SK-N-SH (cell line): ENCODE measurements at regions not wholly inside any gene's neighbourhood (a gene's known extent, or its start where the extent isn't known, plus 50 kb on each side); places are given as distances from the start of the nearest gene placed in this dataset.

ENCODE experiments used
- CTCF ChIA-PET: fragments of 300-600, 350-600 bp; formaldehyde crosslinking; extraction: SDS; loops from one replicate; lab custom pipeline; 2021; lab: Yijun Ruan, JAX
- POLR2A ChIA-PET: fragments of 350-600 bp; sonication (Branson Sonifier 250); formaldehyde crosslinking; extraction: SDS; loops from one replicate; lab custom pipeline; 2020; ENCODE audit warnings: antibody characterized with exemption, inconsistent platforms; lab: Yijun Ruan, JAX
- DNase-seq: peaks from one replicate; pipeline ENCODE4 v3.0.0; 2012
- H2AFZ ChIP-seq: fragments of 200-600 bp; sonication (generic); 2 replicates; pipeline ENCODE4 v1.8.1; 2016; ENCODE audit warnings: antibody characterized with exemption, mild to moderate bottlenecking, low read depth
- H3F3A ChIP-seq: fragments of 200-600 bp; sonication (generic); replicated peaks from 2 replicates; pipeline ENCODE3; 2016; ENCODE audit warnings: antibody characterized with exemption, mild to moderate bottlenecking; ENCODE audit not compliant: insufficient read depth
- H3K27ac ChIP-seq, 2 experiments: fragments of 200-500 bp in 1 of 2; fragments of 200-600 bp in 1 of 2; sonication (Bioruptor generic) in 1 of 2; sonication (generic), shearing (Covaris generic) in 1 of 2; 2 replicates each; pipeline versions ENCODE4 v1.5.1 to v1.6.1; 2014 to 2016; ENCODE audit warnings: low read depth in 2 of 2, inconsistent platforms in 1 of 2, low read length in 1 of 2, mild to moderate bottlenecking in 1 of 2, mixed read lengths in 1 of 2
- H3K27me3 ChIP-seq: fragments of 200-600 bp; sonication (generic), shearing (Covaris generic); 2 replicates; pipeline ENCODE4 v1.6.1; 2016; ENCODE audit warnings: mixed run types; ENCODE audit not compliant: insufficient read depth
- H3K36me3 ChIP-seq, 2 experiments: fragments of 200-500 bp in 1 of 2; fragments of 200-600 bp in 1 of 2; sonication (Bioruptor generic) in 1 of 2; sonication (generic) in 1 of 2; replicated peaks in 1 of 2; 2 replicates each; pipeline versions ENCODE3 to v1.5.1; 2014 to 2016; ENCODE audit warnings: low read length in 1 of 2, mild to moderate bottlenecking in 1 of 2; ENCODE audit not compliant: insufficient read depth in 2 of 2, control insufficient read depth in 1 of 2
- H3K4me1 ChIP-seq, 2 experiments: fragments of 200-500 bp in 1 of 2; fragments of 200-600 bp in 1 of 2; sonication (Bioruptor generic) in 1 of 2; sonication (generic), shearing (Covaris generic) in 1 of 2; 2 replicates each; pipeline versions ENCODE4 v1.5.1 to v1.6.1; 2014 to 2016; ENCODE audit warnings: low read depth in 1 of 2, low read length in 1 of 2, mixed run types in 1 of 2; ENCODE audit not compliant: insufficient read depth in 2 of 2, control insufficient read depth in 1 of 2
- H3K4me2 ChIP-seq: fragments of 200-600 bp; sonication (generic), shearing (Covaris generic); 2 replicates; pipeline ENCODE4 v1.6.1; 2017; ENCODE audit warnings: mixed run types
- H3K4me3 ChIP-seq, 2 experiments: fragments of 200-500 bp in 1 of 2; fragments of 200-600 bp in 1 of 2; sonication (Bioruptor generic) in 1 of 2; sonication (generic), shearing (Covaris generic) in 1 of 2; 2 replicates each; pipeline versions ENCODE4 v1.5.1 to v1.8.1; 2014 to 2016; ENCODE audit warnings: low read depth in 2 of 2, inconsistent platforms in 1 of 2, low read length in 1 of 2, mild to moderate bottlenecking in 1 of 2, mixed read lengths in 1 of 2, moderate library complexity in 1 of 2
- H3K79me2 ChIP-seq: fragments of 200-600 bp; sonication (generic); 2 replicates; pipeline ENCODE4 v1.8.1; 2017; ENCODE audit warnings: mild to moderate bottlenecking; ENCODE audit not compliant: insufficient read depth
- H3K9ac ChIP-seq: fragments of 200-600 bp; sonication (generic); 2 replicates; pipeline ENCODE4 v1.6.1; 2017; ENCODE audit warnings: mixed run types
- H3K9me2 ChIP-seq: fragments of 200-600 bp; sonication (generic); 2 replicates; pipeline ENCODE4 v1.6.1; 2017; ENCODE audit warnings: mixed run types
- H3K9me3 ChIP-seq: fragments of 200-600 bp; sonication (generic); 2 replicates; pipeline ENCODE4 v1.6.1; 2017; ENCODE audit warnings: mixed run types, mild to moderate bottlenecking, moderate library complexity
- H4K20me1 ChIP-seq: fragments of 200-600 bp; sonication (generic); 2 replicates; pipeline ENCODE4 v1.6.1; 2017; ENCODE audit warnings: mild to moderate bottlenecking, mixed run types; ENCODE audit not compliant: insufficient read depth
- CHD2 ChIP-seq: fragments of 150-350 bp; IDR thresholded peaks from 2 replicates; pipeline ENCODE4 v1.6.1; 2018; ENCODE audit warnings: low read length; ENCODE audit not compliant: partially characterized antibody
- ELF1 ChIP-seq: IDR thresholded peaks from 2 replicates; pipeline ENCODE4 v1.4.0; 2012
- EP300 ChIP-seq, 2 experiments: IDR thresholded peaks; 2 replicates each; pipeline versions ENCODE4 v1.4.0 to v1.6.1; 2012; ENCODE audit warnings: borderline replicate concordance in 1 of 2, low read depth in 1 of 2, low read length in 1 of 2
- EZH2phosphoT487 ChIP-seq: fragments of 200-600 bp; sonication (generic); IDR thresholded peaks from 2 replicates; pipeline ENCODE4 v1.6.1; 2017; ENCODE audit warnings: low read depth, mixed run types, mild to moderate bottlenecking, antibody characterized with exemption, moderate library complexity, borderline replicate concordance
- FOSL2 ChIP-seq: IDR thresholded peaks from 2 replicates; pipeline ENCODE4 v1.4.0; 2012; ENCODE audit warnings: low read depth, mild to moderate bottlenecking, moderate library complexity, borderline replicate concordance
- FOXJ3 ChIP-seq: sonication (generic); formaldehyde crosslinking; IDR thresholded peaks from 2 replicates; pipeline ENCODE4 v1.5.1; 2020; ENCODE audit warnings: mild to moderate bottlenecking, missing genetic modification reagents
- FOXM1 ChIP-seq: IDR thresholded peaks from 2 replicates; pipeline ENCODE4 v1.4.0; 2012; ENCODE audit warnings: low read depth, mild to moderate bottlenecking
- GATA2 ChIP-seq: sonication (generic); formaldehyde crosslinking; IDR thresholded peaks from 2 replicates; pipeline ENCODE4 v1.5.0; 2020; ENCODE audit warnings: mild to moderate bottlenecking, missing genetic modification reagents
- IRF3 ChIP-seq: fragments of 150-350 bp; IDR thresholded peaks from 2 replicates; pipeline ENCODE4 v1.6.1; 2016; ENCODE audit warnings: mild to moderate bottlenecking, low read depth, low read length
- JUND ChIP-seq: IDR thresholded peaks from 2 replicates; pipeline ENCODE4 v1.4.0; 2012
- MAX ChIP-seq: IDR thresholded peaks from 2 replicates; pipeline ENCODE4 v1.4.0; 2012; ENCODE audit warnings: low read depth
- MEF2A ChIP-seq: IDR thresholded peaks from 2 replicates; pipeline ENCODE4 v1.4.0; 2012; ENCODE audit warnings: low read depth, borderline replicate concordance
- MXI1 ChIP-seq: IDR thresholded peaks from 2 replicates; pipeline ENCODE4 v1.6.1; 2012; ENCODE audit warnings: mild to moderate bottlenecking, low read depth, low read length, improper control_type of control experiment
- NFIC ChIP-seq: IDR thresholded peaks from 2 replicates; pipeline ENCODE4 v1.4.0; 2012; ENCODE audit warnings: borderline replicate concordance
- NRF1 ChIP-seq: IDR thresholded peaks from 2 replicates; pipeline ENCODE4 v1.6.1; 2012; ENCODE audit warnings: low read depth, mild to moderate bottlenecking, low read length
- PBX3 ChIP-seq: IDR thresholded peaks from 2 replicates; pipeline ENCODE4; 2012
- POLR2AphosphoS5 ChIP-seq: IDR thresholded peaks from 2 replicates; pipeline ENCODE4 v1.6.1; 2012; ENCODE audit warnings: low read depth, low read length
- RCOR1 ChIP-seq: fragments of 150-350 bp; IDR thresholded peaks from 2 replicates; pipeline ENCODE4 v1.6.1; 2017; ENCODE audit warnings: antibody characterized with exemption, low read length
- RFX5 ChIP-seq: IDR thresholded peaks from 2 replicates; pipeline ENCODE4 v1.6.1; 2012; ENCODE audit warnings: mild to moderate bottlenecking, improper control_type of control experiment, low read length
- RXRA ChIP-seq: IDR thresholded peaks from 2 replicates; pipeline ENCODE4 v1.4.0; 2012; ENCODE audit warnings: low read depth, mild to moderate bottlenecking, borderline replicate concordance
- SMC3 ChIP-seq: IDR thresholded peaks from 2 replicates; pipeline ENCODE4 v1.6.1; 2012; ENCODE audit warnings: low read depth, low read length, improper control_type of control experiment
- TAF1 ChIP-seq: IDR thresholded peaks from 2 replicates; pipeline ENCODE4 v1.6.1; 2012; ENCODE audit warnings: low read depth, mild to moderate bottlenecking, low read length, moderate library complexity, borderline replicate concordance
- TCF12 ChIP-seq: IDR thresholded peaks from 2 replicates; pipeline ENCODE4 v1.4.0; 2012
- TEAD4 ChIP-seq: IDR thresholded peaks from 2 replicates; pipeline ENCODE4 v1.4.0; 2012; ENCODE audit warnings: mild to moderate bottlenecking, borderline replicate concordance; ENCODE audit not compliant: insufficient read depth
- USF1 ChIP-seq: IDR thresholded peaks from 2 replicates; pipeline ENCODE4 v1.4.0; 2012; ENCODE audit warnings: low read depth, borderline replicate concordance
- USF2 ChIP-seq: fragments of 150-350 bp; IDR thresholded peaks from 2 replicates; pipeline ENCODE4 v1.6.1; 2017; ENCODE audit warnings: antibody characterized with exemption, low read length, low read depth, borderline replicate concordance
- WGBS: methylation state at CpG from one replicate; pipeline ENCODE4 v1.1.6; 2017; ENCODE audit warnings: low lambda C conversion rate; 5-methylcytosine and 5-hydroxymethylcytosine counted together

- Histone ChIP-seq H2AFZ (no peak overlapping the region), H3F3A (no peaks in the 10 kb centered on the region), H3K9me2 (no peaks in the 10 kb centered on the region), H3K79me2 (no peaks in the 10 kb centered on the region), H3K27me3 (no peaks in the 10 kb centered on the region), H3K27ac (no peak overlapping the region), H3K9me3 (no peaks in the 10 kb centered on the region), H3K4me2 (no peak overlapping the region), H3K9ac (no peak overlapping the region), H3K4me1 (no peaks in the 10 kb centered on the region), H4K20me1 (no peaks in the 10 kb centered on the region), H3K36me3 (no peaks in the 10 kb centered on the region), H3K4me3 (no peak overlapping the region)
- 70% methylated on average over 2 of the region's 2 CpGs for WGBS
- no peak for TF ChIP-seq RXRA
- no peak for TF ChIP-seq CHD2
- no peak for TF ChIP-seq EZH2phosphoT487
- TF ChIP-seq MAX = no peak
- no peak for TF ChIP-seq ELF1
- no peak for TF ChIP-seq RFX5
- TF ChIP-seq TAF1 = no peak
- TF ChIP-seq NRF1 = no peak
- no peak for TF ChIP-seq POLR2AphosphoS5
- TF ChIP-seq USF2 = no peak
- TF ChIP-seq MEF2A = no peak
- TF ChIP-seq EP300 (IDR thresholded peaks at IDR 0.05; ENCODE audit: borderline replicate concordance in 1 of 2, low read depth in 1 of 2, low read length in 1 of 2) = no peak
- no peak for TF ChIP-seq MXI1
- no peak for TF ChIP-seq RCOR1
- TF ChIP-seq FOXM1 = no peak
- TF ChIP-seq FOXJ3 (CRISPR knock-in tag) = no peak
- TF ChIP-seq FOSL2 = no peak
- no peak for TF ChIP-seq SMC3
- no peak for DNase-seq
- CTCF ChIA-PET = interaction anchor here (1.5 kb wide), 1 partner anchor 34 kb away, joined by 7 read pairs; no protein-coding TSS in a partner anchor
- POLR2A ChIA-PET = no interaction called here
Measured at GRCh38 chr18:46315161-46315560, 211.0 kb downstream of the HAUS1 start.

- Histone ChIP-seq H3K36me3 (no peaks in the 10 kb centered on the region), H3K9me2 (no peaks in the 10 kb centered on the region), H3K4me1 (peaks cover 0 to 6% of the 10 kb centered on the region in 2 experiments; a peak in 1 of 4 replicates), H3K79me2 (no peaks in the 10 kb centered on the region), H3K4me3 (no peak overlapping the region), H3K27me3 (no peaks in the 10 kb centered on the region), H3K9ac (no peak overlapping the region), H3K4me2 (no peak overlapping the region), H3F3A (no peaks in the 10 kb centered on the region), H4K20me1 (no peaks in the 10 kb centered on the region), H2AFZ (no peak overlapping the region), H3K27ac (no peak overlapping the region), H3K9me3 (no peaks in the 10 kb centered on the region)
- ChIA-PET POLR2A (no interaction called here), CTCF (interaction anchor here (1.0 kb wide), 1 partner anchor 37 kb away, joined by 3 read pairs; no protein-coding TSS in a partner anchor)
- 66% methylated on average over 4 of the region's 5 CpGs for WGBS
- TF ChIP-seq FOXM1 (no peak), RCOR1 (no peak), FOXJ3 (CRISPR knock-in tag) (no peak), GATA2 (CRISPR knock-in tag) (no peak), CHD2 (no peak), FOSL2 (no peak), NRF1 (no peak), EZH2phosphoT487 (no peak), MAX (no peak), NFIC (no peak), JUND (no peak), PBX3 (no peak), TEAD4 (no peak), MEF2A (no peak), IRF3 (no peak), TCF12 (no peak), USF1 (no peak)
- DNase-seq = no peak
Measured at GRCh38 chr18:46318356-46318755, 214.2 kb downstream of the HAUS1 start.
